NT2/D1 (cell line): ENCODE measurements at regions not wholly inside any gene's neighbourhood (a gene's known extent, or its start where the extent isn't known, plus 50 kb on each side); places are given as distances from the start of the nearest gene placed in this dataset.

Source experiments
- DNase-seq: peaks from one replicate; pipeline ENCODE4 v3.0.0-alpha.2; 2011; ENCODE audit warnings: low read depth, low spot score
- H3K27me3 ChIP-seq: 2 replicates; pipeline ENCODE4 v1.6.0; 2011; ENCODE audit warnings: mild to moderate bottlenecking; ENCODE audit not compliant: insufficient read length, insufficient read depth
- H3K36me3 ChIP-seq: 2 replicates; pipeline ENCODE4 v1.6.1; 2011; ENCODE audit warnings: mild to moderate bottlenecking, low read length, mixed read lengths; ENCODE audit not compliant: insufficient read depth, insufficient read length
- H3K4me1 ChIP-seq: 2 replicates; pipeline ENCODE4 v1.5.1; 2011; ENCODE audit not compliant: insufficient read depth, insufficient read length
- H3K4me3 ChIP-seq: 2 replicates; pipeline ENCODE4 v1.5.1; 2011; ENCODE audit warnings: low read depth; ENCODE audit not compliant: insufficient read length
- H3K9ac ChIP-seq: 2 replicates; pipeline ENCODE4 v1.6.0; 2011; ENCODE audit warnings: low read depth; ENCODE audit not compliant: insufficient read length
- H3K9me3 ChIP-seq: 2 replicates; pipeline ENCODE4 v1.5.1; 2011; ENCODE audit warnings: mild to moderate bottlenecking, low read length; ENCODE audit not compliant: insufficient read depth
- SUZ12 ChIP-seq: IDR thresholded peaks from 2 replicates; pipeline ENCODE4 v1.6.1; 2011; ENCODE audit not compliant: insufficient read length, insufficient read depth; ENCODE audit errors: extremely low read depth
- YY1 ChIP-seq: IDR thresholded peaks from 2 replicates; pipeline ENCODE4 v1.6.1; 2011; ENCODE audit not compliant: insufficient read length, insufficient read depth
- ZNF274 ChIP-seq: IDR thresholded peaks from 2 replicates; pipeline ENCODE4 v1.6.1; 2011; ENCODE audit warnings: mild to moderate bottlenecking, low read depth, low read length

DNA sequence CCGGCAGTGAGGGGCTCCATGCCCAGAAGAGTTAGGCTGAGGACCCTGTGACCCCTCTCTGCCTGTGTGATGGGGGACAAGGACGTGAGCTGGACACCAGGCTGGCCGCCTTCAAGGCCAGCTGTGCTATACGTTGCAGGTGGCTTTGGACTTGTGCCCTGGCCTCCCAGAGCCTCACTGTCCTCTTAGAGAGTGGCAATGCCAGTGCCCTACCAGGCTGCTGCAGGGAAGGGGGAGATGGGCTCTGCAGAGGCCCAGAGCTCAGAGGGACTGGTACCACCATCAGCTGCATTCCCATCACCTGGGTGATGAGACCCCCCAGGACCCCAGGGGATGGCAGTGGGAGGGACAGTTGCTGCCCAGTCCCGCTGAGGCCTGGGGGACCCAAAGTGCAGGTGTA, 90.4 kb upstream of the SHISAL1 start:
- no peaks in the 10 kb centered on the region for H3K36me3 ChIP-seq
- DNase-seq, result no peak
- no peak for TF ChIP-seq SUZ12
- no peak for TF ChIP-seq ZNF274
- H3K4me1 ChIP-seq, result peaks cover 2% of the 10 kb centered on the region
- H3K27me3 ChIP-seq, result no peaks in the 10 kb centered on the region
- no peak overlapping the region for H3K4me3 ChIP-seq
- no peak overlapping the region for H3K9ac ChIP-seq
- no peaks in the 10 kb centered on the region for H3K9me3 ChIP-seq

- TF ChIP-seq ZNF274 (no peak), SUZ12 (no peak), YY1 (no peak)
- Histone ChIP-seq H3K4me1 (peaks cover 2% of the 10 kb centered on the region), H3K9ac (no peak overlapping the region), H3K4me3 (no peak overlapping the region), H3K9me3 (no peaks in the 10 kb centered on the region), H3K27me3 (no peaks in the 10 kb centered on the region), H3K36me3 (no peaks in the 10 kb centered on the region)
- DNase-seq, result no peak
Measured at GRCh38 chr22:44402196-44403111, 89.7 kb upstream of the SHISAL1 start.

- H3K4me3 ChIP-seq, result no peak overlapping the region
- H3K9me3 ChIP-seq, result no peaks in the 10 kb centered on the region
- no peaks in the 10 kb centered on the region for H3K27me3 ChIP-seq
- no peak overlapping the region for H3K9ac ChIP-seq
- H3K36me3 ChIP-seq, result no peaks in the 10 kb centered on the region
- peaks cover 3% of the 10 kb centered on the region for H3K4me1 ChIP-seq
- TF ChIP-seq ZNF274, result no peak
- TF ChIP-seq SUZ12, result no peak
- no peak for TF ChIP-seq YY1
- no peak for DNase-seq
Measured at GRCh38 chr22:44401783-44402110, 89.0 kb upstream of the SHISAL1 start.

- Histone ChIP-seq H3K9ac (no peak overlapping the region), H3K36me3 (no peaks in the 10 kb centered on the region), H3K4me1 (peaks cover 3% of the 10 kb centered on the region), H3K9me3 (no peaks in the 10 kb centered on the region), H3K4me3 (no peak overlapping the region), H3K27me3 (no peaks in the 10 kb centered on the region)
- no peak for DNase-seq
- TF ChIP-seq SUZ12, result no peak
Measured at GRCh38 chr22:44400763-44401060, 88.0 kb upstream of the SHISAL1 start.

GRCh38 chr22:44399906-44400762, 87.4 kb upstream of the SHISAL1 start:
- DNase-seq, result no peak
- no peak overlapping the region for H3K4me3 ChIP-seq
- no peaks in the 10 kb centered on the region for H3K27me3 ChIP-seq
- TF ChIP-seq SUZ12 (no peak), YY1 (no peak), ZNF274 (no peak)
- H3K9me3 ChIP-seq, result no peaks in the 10 kb centered on the region
- H3K4me1 ChIP-seq, result peaks cover 6% of the 10 kb centered on the region
- peak overlapping the region; percentile 10 for H3K9ac ChIP-seq
- H3K36me3 ChIP-seq, result no peaks in the 10 kb centered on the region

DNA sequence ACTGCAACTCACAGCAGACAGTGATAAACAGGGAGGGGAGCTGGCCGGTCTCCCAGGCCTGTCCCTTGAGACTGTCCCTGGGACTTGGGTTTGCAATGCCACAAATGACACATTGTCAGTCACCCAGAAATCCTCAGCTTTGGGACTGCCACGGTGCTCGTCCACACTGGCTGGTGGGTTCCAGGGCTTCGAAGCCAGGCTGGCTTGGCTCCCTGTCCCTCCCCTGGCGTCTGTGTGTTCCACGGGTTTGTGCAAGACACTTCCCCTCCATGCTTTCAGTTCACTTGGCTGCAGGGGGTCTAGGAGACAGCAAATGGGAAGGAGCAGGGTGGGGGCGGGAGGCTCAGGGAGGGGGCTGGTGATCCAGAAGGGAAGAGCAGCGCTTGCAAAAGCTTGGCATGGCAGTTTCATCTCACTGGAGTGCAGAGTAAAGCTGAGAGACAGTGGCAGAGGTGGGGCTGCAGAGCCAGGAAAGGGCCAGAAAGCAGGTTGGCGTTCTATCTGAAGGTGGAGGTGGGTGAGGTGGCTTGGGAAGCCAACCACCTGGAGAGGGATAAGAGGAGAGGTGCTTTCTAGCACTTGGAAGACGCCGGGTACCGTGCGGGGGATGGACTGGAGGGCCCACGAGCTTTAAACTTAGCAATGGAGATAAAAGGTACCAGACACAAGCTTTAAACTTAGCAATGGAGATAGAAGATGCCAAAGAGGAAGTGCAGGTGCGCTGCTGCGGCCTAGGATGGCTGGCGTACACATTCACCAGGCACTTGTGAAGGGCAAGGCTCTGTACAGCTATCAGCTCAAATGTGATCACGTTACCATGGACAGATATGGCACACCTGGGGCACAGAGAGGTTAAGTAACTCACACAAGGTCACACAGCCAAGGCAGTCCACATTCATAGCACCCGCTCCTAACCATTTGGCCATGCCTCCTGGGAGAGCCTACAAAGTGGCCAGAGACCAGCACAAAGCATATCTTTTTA, 86.4 kb upstream of the SHISAL1 start:
- Histone ChIP-seq H3K4me3 (no peak overlapping the region), H3K27me3 (no peaks in the 10 kb centered on the region), H3K9ac (no peak overlapping the region), H3K9me3 (no peaks in the 10 kb centered on the region), H3K36me3 (no peaks in the 10 kb centered on the region), H3K4me1 (peaks cover 6% of the 10 kb centered on the region)
- DNase-seq, result no peak
- TF ChIP-seq YY1 (no peak), ZNF274 (no peak), SUZ12 (no peak)

GRCh38 chr22:44396727-44397722, 84.3 kb upstream of the SHISAL1 start:
- Histone ChIP-seq H3K4me1 (peaks cover 6% of the 10 kb centered on the region), H3K27me3 (no peaks in the 10 kb centered on the region), H3K9me3 (no peaks in the 10 kb centered on the region), H3K36me3 (no peaks in the 10 kb centered on the region), H3K9ac (no peak overlapping the region), H3K4me3 (no peak overlapping the region)
- TF ChIP-seq YY1, result no peak
- no peak for TF ChIP-seq SUZ12
- TF ChIP-seq ZNF274, result no peak
- no peak for DNase-seq
